ENCODE measurements at regions not wholly inside any gene's neighbourhood (a gene's known extent, or its start where the extent isn't known, plus 50 kb on each side); places are given as distances from the start of the nearest gene placed in this dataset.

- TF ChIP-seq CTCF (IDR thresholded peaks at IDR 0.05; ENCODE audit: insufficient read depth, low read depth, low read length) (no peak), EZH2 (IDR thresholded peaks at IDR 0.05; ENCODE audit: insufficient read depth, low read length) (no peak)
These were observed 183.0 kb upstream of the FOXN3 start for GRCh38 chr14:89600029-89600428.
